ENCODE measurements at regions not wholly inside any gene's neighbourhood (a gene's known extent, or its start where the extent isn't known, plus 50 kb on each side); places are given as distances from the start of the nearest gene placed in this dataset.

DNA sequence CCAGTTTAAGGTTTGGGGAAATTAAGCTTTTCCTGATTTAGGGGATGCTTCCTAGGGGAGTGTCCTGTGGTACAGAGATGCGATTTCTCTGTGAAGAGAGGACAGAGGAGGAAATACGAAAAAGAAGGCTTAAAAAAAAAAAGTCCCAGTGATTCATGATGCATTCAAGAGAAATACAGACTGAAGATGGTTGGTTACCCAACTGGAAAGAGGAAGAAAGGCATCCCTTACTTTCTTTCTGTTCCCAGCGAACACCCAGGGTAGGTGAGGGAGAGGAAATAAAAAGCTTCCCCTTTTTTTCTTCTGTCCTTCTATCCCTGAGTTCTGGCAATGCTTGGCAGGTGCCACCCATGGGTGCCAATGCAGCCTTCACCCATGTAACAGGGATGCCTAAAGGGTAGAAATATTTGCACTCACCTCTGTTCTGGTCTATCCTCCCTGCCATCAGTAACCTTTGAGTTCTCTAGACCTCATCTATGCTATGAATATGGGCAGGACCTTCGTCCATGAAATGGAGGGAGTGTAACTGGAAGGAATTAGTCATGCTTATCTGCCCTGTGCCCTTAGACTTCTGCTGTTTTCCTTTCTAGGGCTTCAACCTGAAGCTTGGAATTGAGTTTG, 230.1 kb upstream of the GALNTL6 start:
- WGBS (ENCODE audit: insufficient coverage, low coverage, missing lambda C conversion rate) = 4% methylated on average over 2 of the region's 4 CpGs
- Histone ChIP-seq H3K79me2 (ENCODE audit: control insufficient read depth, insufficient read depth, low read length) (no peaks in the 10 kb centered on the region), H3K4me3 (no peak overlapping the region), H3K36me3 (ENCODE audit: control insufficient read depth, insufficient read depth, low read length) (no peaks in the 10 kb centered on the region), H3K27me3 (ENCODE audit: control insufficient read depth in 2 of 2, insufficient read depth in 2 of 2, low read length in 2 of 2) (no peaks in the 10 kb centered on the region), H3K9ac (ENCODE audit: insufficient read depth in 1 of 2, low read depth in 2 of 2, low read length in 2 of 2) (no peak overlapping the region), H3K9me1 (ENCODE audit: control insufficient read depth, insufficient read depth, low read length) (no peaks in the 10 kb centered on the region), H3K4me2 (ENCODE audit: insufficient read depth, low read length) (no peak overlapping the region), H4K20me1 (replicated peaks; ENCODE audit: control insufficient read depth, insufficient read depth, low read length) (no peaks in the 10 kb centered on the region), H3K4me1 (replicated peaks in 1 of 2; ENCODE audit: control insufficient read depth in 2 of 2, insufficient read depth in 2 of 2, low read length in 2 of 2) (no peaks in the 10 kb centered on the region), H3K9me3 (replicated peaks; ENCODE audit: control insufficient read depth, insufficient read depth, low read depth, low read length) (no peaks in the 10 kb centered on the region), H2AFZ (ENCODE audit: low read depth, low read length) (no peak overlapping the region), H3K27ac (ENCODE audit: extremely low read depth, low read depth, low read length) (no peak overlapping the region)
- no TSS peak for BruUV-seq (replicated peaks)
- in situ Hi-C loops (cut with MboI) (no loop called here), intact Hi-C loops (cut with micrococcal nuclease) (no loop called here)
- ATAC-seq (no peak), DNase-seq (ENCODE audit: extremely low read depth in 1 of 4, low spot score in 3 of 4) (no peak), FAIRE-seq (no peak)
- POLR2A ChIA-PET = no interaction called here
- CTCF ChIA-PET (ENCODE audit: low intra/inter-chr PET ratio) = no interaction called here
- TF ChIP-seq HOMEZ (CRISPR knock-in tag; IDR thresholded peaks at IDR 0.05) (no peak), HSF4 (CRISPR knock-in tag; IDR thresholded peaks at IDR 0.05; ENCODE audit: borderline replicate concordance) (no peak), ZNF24 (IDR thresholded peaks at IDR 0.05) (no peak), E2F4 (CRISPR knock-in tag; IDR thresholded peaks at IDR 0.05; ENCODE audit: low read depth) (no peak), RAD51 (IDR thresholded peaks at IDR 0.05; ENCODE audit: borderline replicate concordance, low read depth) (no peak), MYBL2 (IDR thresholded peaks at IDR 0.05; ENCODE audit: low read depth) (no peak), MYBL2 (CRISPR knock-in tag; IDR thresholded peaks at IDR 0.05; ENCODE audit: borderline replicate concordance) (no peak), FOXM1 (IDR thresholded peaks at IDR 0.05; ENCODE audit: low read depth) (no peak), FOXM1 (CRISPR knock-in tag; IDR thresholded peaks at IDR 0.05; ENCODE audit: low read depth) (no peak), HMG20B (CRISPR knock-in tag; IDR thresholded peaks at IDR 0.05) (no peak)
- TF ChIP-seq, protein P1, sequence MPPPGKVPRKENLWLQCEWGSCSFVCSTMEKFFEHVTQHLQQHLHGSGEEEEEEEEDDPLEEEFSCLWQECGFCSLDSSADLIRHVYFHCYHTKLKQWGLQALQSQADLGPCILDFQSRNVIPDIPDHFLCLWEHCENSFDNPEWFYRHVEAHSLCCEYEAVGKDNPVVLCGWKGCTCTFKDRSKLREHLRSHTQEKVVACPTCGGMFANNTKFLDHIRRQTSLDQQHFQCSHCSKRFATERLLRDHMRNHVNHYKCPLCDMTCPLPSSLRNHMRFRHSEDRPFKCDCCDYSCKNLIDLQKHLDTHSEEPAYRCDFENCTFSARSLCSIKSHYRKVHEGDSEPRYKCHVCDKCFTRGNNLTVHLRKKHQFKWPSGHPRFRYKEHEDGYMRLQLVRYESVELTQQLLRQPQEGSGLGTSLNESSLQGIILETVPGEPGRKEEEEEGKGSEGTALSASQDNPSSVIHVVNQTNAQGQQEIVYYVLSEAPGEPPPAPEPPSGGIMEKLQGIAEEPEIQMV (tag; conservative IDR thresholded peaks at IDR 0.05; ENCODE audit: low read depth) = no peak
- TF ChIP-seq, protein P2, sequence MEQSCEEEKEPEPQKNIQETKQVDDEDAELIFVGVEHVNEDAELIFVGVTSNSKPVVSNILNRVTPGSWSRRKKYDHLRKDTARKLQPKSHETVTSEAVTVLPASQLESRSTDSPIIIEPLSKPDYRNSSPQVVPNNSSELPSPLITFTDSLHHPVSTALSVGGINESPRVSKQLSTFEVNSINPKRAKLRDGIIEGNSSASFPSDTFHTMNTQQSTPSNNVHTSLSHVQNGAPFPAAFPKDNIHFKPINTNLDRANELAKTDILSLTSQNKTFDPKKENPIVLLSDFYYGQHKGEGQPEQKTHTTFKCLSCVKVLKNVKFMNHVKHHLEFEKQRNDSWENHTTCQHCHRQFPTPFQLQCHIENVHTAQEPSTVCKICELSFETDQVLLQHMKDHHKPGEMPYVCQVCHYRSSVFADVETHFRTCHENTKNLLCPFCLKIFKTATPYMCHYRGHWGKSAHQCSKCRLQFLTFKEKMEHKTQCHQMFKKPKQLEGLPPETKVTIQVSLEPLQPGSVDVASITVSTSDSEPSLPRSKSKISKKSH (CRISPR knock-in tag; IDR thresholded peaks at IDR 0.05) = no peak
- TF ChIP-seq, protein P3, sequence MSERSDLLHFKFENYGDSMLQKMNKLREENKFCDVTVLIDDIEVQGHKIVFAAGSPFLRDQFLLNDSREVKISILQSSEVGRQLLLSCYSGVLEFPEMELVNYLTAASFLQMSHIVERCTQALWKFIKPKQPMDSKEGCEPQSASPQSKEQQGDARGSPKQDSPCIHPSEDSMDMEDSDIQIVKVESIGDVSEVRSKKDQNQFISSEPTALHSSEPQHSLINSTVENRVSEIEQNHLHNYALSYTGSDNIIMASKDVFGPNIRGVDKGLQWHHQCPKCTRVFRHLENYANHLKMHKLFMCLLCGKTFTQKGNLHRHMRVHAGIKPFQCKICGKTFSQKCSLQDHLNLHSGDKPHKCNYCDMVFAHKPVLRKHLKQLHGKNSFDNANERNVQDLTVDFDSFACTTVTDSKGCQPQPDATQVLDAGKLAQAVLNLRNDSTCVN (CRISPR knock-in tag; IDR thresholded peaks at IDR 0.05) = no peak

Measured in K562 (cell line).